ENCODE measurements at regions not wholly inside any gene's neighbourhood (a gene's known extent, or its start where the extent isn't known, plus 50 kb on each side); places are given as distances from the start of the nearest gene placed in this dataset.

DNA sequence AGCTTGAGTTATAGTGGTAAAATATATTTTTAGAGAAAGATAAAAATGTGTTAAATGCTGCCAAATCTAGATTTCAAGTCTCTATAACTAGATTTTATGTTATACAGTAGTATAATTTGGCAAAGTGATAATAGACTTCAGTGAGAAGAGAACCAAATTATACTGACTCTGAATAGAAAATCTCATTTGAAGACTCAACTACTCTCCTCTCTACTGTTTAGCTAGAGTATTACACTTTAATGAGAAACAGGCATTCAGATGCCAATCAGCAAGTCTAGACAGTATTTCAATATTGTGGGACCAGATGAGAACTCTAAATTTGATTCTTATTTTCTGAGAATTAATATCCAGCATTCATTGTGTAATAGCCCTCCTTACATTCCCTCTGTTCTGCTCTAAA, 311.2 kb downstream of the SLITRK5 start:
- Histone ChIP-seq H3K4me1 (ENCODE audit: insufficient read depth, low read length) (no peaks in the 10 kb centered on the region), H3K36me3 (ENCODE audit: insufficient read depth, low read depth, low read length) (no peaks in the 10 kb centered on the region), H3K9me3 (ENCODE audit: insufficient read depth, low read depth, low read length) (peaks cover 14% of the 10 kb centered on the region), H3K27ac (ENCODE audit: low read length) (no peak overlapping the region), H3K27me3 (ENCODE audit: insufficient read depth, low read length) (no peaks in the 10 kb centered on the region), H3K9ac (ENCODE audit: low read depth, low read length) (no peak overlapping the region), H3K4me3 (ENCODE audit: low read length) (no peak overlapping the region)

DNA sequence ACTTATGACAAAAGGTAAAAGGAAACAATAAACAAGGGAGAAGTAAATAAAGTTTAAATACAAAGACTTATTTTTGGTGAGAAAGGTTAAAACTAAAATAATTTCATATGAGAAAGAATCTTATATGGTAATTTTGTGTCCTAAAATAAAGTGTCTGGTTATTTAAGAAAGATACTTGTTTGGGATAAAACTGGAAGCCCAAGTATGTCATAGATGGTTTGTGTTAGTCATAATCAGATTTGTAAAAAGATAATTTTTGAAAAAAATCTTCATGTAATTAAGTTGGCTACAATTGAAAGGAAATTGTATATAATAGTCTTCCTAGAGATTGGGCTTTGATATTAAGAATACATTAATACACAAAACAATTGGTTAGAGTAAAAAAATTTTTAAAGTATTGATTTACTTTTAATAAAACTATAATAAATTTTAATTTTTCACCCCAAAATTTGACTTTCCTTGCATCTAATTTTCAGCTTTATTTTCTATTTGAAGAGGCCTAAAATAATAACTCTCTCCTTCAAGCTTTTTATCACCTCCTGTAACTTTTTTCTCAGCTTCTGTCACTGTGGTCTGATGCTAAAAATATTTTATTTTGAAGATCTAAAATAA, 315.6 kb downstream of the SLITRK5 start:
- H3K4me3 ChIP-seq (ENCODE audit: low read length) = no peak overlapping the region
- H3K27ac ChIP-seq (ENCODE audit: low read length) = no peak overlapping the region
- no peaks in the 10 kb centered on the region for H3K36me3 ChIP-seq (ENCODE audit: insufficient read depth, low read depth, low read length)
- H3K27me3 ChIP-seq (ENCODE audit: insufficient read depth, low read length) = no peaks in the 10 kb centered on the region
- H3K9ac ChIP-seq (ENCODE audit: low read depth, low read length) = no peak overlapping the region
- peaks cover 33% of the 10 kb centered on the region for H3K9me3 ChIP-seq (ENCODE audit: insufficient read depth, low read depth, low read length)
- no peaks in the 10 kb centered on the region for H3K4me1 ChIP-seq (ENCODE audit: insufficient read depth, low read length)

GRCh38 chr13:87998081-87998480, 326.9 kb downstream of the SLITRK5 start:
- Histone ChIP-seq H3K27me3 (ENCODE audit: insufficient read depth, low read length) (no peaks in the 10 kb centered on the region), H3K4me3 (ENCODE audit: low read length) (no peak overlapping the region), H3K9me3 (ENCODE audit: insufficient read depth, low read depth, low read length) (peaks cover 9% of the 10 kb centered on the region), H3K4me1 (ENCODE audit: insufficient read depth, low read length) (no peaks in the 10 kb centered on the region), H3K9ac (ENCODE audit: low read depth, low read length) (no peak overlapping the region), H3K36me3 (ENCODE audit: insufficient read depth, low read depth, low read length) (no peaks in the 10 kb centered on the region), H3K27ac (ENCODE audit: low read length) (no peak overlapping the region)

DNA sequence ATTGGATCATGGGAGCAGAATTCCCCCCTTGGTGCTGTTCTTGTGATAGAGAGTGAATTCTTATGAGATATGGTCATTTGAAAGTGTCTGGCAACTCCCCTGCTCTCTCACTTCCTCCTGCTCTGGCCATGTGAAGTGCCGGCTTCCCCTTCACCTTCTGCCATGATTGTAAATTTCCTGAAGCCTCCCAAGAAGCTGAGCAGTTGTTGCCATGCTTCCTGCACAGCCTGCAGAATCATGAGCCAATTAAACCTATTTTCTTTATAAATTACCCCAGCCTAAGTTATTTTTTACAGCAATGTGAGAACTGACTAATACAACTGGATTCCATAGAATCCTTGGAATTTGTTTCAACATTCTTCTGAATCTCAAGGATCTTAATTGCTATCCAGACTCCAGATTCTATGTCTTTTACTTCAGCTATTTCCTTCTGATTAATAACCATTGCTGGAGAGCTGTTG, 328.1 kb downstream of the SLITRK5 start:
- Histone ChIP-seq H3K4me3 (ENCODE audit: low read length) (no peak overlapping the region), H3K27me3 (ENCODE audit: insufficient read depth, low read length) (no peaks in the 10 kb centered on the region), H3K36me3 (ENCODE audit: insufficient read depth, low read depth, low read length) (no peaks in the 10 kb centered on the region), H3K9me3 (ENCODE audit: insufficient read depth, low read depth, low read length) (peaks cover 9% of the 10 kb centered on the region), H3K4me1 (ENCODE audit: insufficient read depth, low read length) (no peaks in the 10 kb centered on the region), H3K27ac (ENCODE audit: low read length) (no peak overlapping the region), H3K9ac (ENCODE audit: low read depth, low read length) (no peak overlapping the region)

- Histone ChIP-seq H3K9ac (ENCODE audit: low read depth, low read length) (no peak overlapping the region), H3K4me3 (ENCODE audit: low read length) (no peak overlapping the region), H3K36me3 (ENCODE audit: insufficient read depth, low read depth, low read length) (no peaks in the 10 kb centered on the region), H3K27me3 (ENCODE audit: insufficient read depth, low read length) (no peaks in the 10 kb centered on the region), H3K9me3 (ENCODE audit: insufficient read depth, low read depth, low read length) (peaks cover 9% of the 10 kb centered on the region), H3K27ac (ENCODE audit: low read length) (no peak overlapping the region), H3K4me1 (ENCODE audit: insufficient read depth, low read length) (no peaks in the 10 kb centered on the region)
These were observed 328.6 kb downstream of the SLITRK5 start for GRCh38 chr13:87999788-88000187.

DNA sequence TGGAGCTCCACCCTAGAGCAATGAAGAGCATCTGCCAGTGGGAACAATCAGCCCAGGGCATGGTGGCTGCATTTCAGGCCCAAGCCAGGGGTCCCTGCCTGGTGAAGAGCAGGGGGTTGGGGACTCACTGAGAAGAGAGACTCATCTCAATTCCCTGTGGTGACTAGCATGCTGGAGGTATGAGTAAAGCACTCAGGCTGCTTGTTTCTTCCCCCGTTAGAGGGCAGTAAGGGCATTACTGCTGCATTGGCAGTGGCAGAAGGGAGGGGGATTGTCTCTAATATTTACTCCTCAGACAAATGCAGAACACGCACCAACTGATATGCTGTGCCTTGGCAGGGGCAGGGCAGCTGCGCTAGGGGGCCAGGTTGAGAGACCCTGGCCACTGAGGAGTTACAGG, 329.1 kb downstream of the SLITRK5 start:
- H3K27ac ChIP-seq (ENCODE audit: low read length) = no peak overlapping the region
- H3K27me3 ChIP-seq (ENCODE audit: insufficient read depth, low read length) = no peaks in the 10 kb centered on the region
- H3K4me3 ChIP-seq (ENCODE audit: low read length) = no peak overlapping the region
- peaks cover 9% of the 10 kb centered on the region for H3K9me3 ChIP-seq (ENCODE audit: insufficient read depth, low read depth, low read length)
- H3K36me3 ChIP-seq (ENCODE audit: insufficient read depth, low read depth, low read length) = no peaks in the 10 kb centered on the region
- no peaks in the 10 kb centered on the region for H3K4me1 ChIP-seq (ENCODE audit: insufficient read depth, low read length)
- H3K9ac ChIP-seq (ENCODE audit: low read depth, low read length) = no peak overlapping the region

GRCh38 chr13:88000787-88001186, 329.6 kb downstream of the SLITRK5 start:
- Histone ChIP-seq H3K4me1 (ENCODE audit: insufficient read depth, low read length) (no peaks in the 10 kb centered on the region), H3K9ac (ENCODE audit: low read depth, low read length) (no peak overlapping the region), H3K27me3 (ENCODE audit: insufficient read depth, low read length) (no peaks in the 10 kb centered on the region), H3K36me3 (ENCODE audit: insufficient read depth, low read depth, low read length) (no peaks in the 10 kb centered on the region), H3K27ac (ENCODE audit: low read length) (no peak overlapping the region), H3K9me3 (ENCODE audit: insufficient read depth, low read depth, low read length) (peaks cover 9% of the 10 kb centered on the region), H3K4me3 (ENCODE audit: low read length) (no peak overlapping the region)

DNA sequence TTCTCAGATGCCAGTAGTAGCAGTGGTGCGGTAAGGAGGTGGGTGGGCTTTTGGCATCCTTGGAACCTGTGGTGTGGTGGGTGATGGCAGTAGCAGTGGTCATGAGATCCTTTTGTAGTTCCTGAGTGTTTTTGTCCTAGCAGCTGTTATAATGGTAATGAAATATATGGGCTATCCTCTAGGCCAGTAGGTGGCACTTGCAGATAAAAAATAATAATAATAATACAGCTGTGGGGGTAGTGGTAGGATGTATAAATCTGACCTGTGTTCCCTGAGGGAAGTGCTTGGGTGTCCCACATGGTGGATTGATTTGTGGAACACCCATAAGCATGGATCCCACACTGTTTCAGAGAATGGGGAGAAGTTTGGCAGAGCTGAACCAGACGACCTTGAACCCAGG, 334.0 kb downstream of the SLITRK5 start:
- Histone ChIP-seq H3K9me3 (ENCODE audit: insufficient read depth, low read depth, low read length) (no peaks in the 10 kb centered on the region), H3K4me1 (ENCODE audit: insufficient read depth, low read length) (no peaks in the 10 kb centered on the region), H3K27ac (ENCODE audit: low read length) (no peak overlapping the region), H3K4me3 (ENCODE audit: low read length) (no peak overlapping the region), H3K36me3 (ENCODE audit: insufficient read depth, low read depth, low read length) (no peaks in the 10 kb centered on the region), H3K9ac (ENCODE audit: low read depth, low read length) (no peak overlapping the region), H3K27me3 (ENCODE audit: insufficient read depth, low read length) (no peaks in the 10 kb centered on the region)

GRCh38 chr13:88014527-88014926, 343.4 kb downstream of the SLITRK5 start:
- no peaks in the 10 kb centered on the region for H3K9me3 ChIP-seq (ENCODE audit: insufficient read depth, low read depth, low read length)

DNA sequence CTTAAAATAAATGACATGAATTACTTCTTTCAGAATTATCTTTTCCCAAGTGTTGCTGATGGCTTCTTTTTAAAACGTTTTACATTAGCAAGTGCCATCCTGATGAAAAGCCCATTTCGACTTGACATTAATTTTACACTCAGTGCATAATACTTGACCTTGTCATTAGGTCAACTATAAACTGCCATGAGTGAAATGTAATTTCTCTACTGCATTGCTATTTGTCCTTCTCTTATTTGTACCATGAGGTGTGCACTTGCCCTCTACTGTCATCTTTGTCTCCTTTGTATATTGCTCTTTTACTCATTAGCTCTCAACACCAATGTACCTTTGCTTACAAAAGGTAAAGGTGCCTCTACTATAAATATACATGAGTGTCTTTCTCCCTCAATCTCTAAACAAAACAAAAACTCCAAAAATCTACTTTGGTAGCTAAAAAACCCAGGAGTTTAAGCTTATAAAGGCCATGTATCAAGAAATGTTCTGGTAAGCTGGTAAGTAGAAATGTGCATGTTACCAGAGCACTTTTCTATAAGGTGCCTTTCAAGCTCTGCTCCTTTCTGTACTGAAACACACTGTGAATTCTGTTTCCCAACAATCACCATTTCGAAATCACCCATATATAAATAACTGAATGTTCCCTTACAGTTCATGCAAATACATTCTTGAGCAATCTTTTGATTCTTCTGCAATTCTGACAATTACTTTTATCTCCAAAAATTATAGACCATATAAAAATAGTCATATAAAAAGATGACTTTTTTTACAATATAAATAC, 351.4 kb downstream of the SLITRK5 start:
- H3K4me3 ChIP-seq (ENCODE audit: low read length) = no peak overlapping the region
- H3K36me3 ChIP-seq (ENCODE audit: insufficient read depth, low read depth, low read length) = no peaks in the 10 kb centered on the region
- H3K4me1 ChIP-seq (ENCODE audit: insufficient read depth, low read length) = no peaks in the 10 kb centered on the region
- H3K9me3 ChIP-seq (ENCODE audit: insufficient read depth, low read depth, low read length) = no peaks in the 10 kb centered on the region
- no peak overlapping the region for H3K9ac ChIP-seq (ENCODE audit: low read depth, low read length)
- no peaks in the 10 kb centered on the region for H3K27me3 ChIP-seq (ENCODE audit: insufficient read depth, low read length)
- no peak overlapping the region for H3K27ac ChIP-seq (ENCODE audit: low read length)

More at GRCh38 chr13:88014527-88014926, 343.4 kb downstream of the SLITRK5 start:
- Histone ChIP-seq H3K36me3 (ENCODE audit: insufficient read depth, low read depth, low read length) (no peaks in the 10 kb centered on the region), H3K4me3 (ENCODE audit: low read length) (no peak overlapping the region), H3K27me3 (ENCODE audit: insufficient read depth, low read length) (no peaks in the 10 kb centered on the region), H3K4me1 (ENCODE audit: insufficient read depth, low read length) (no peaks in the 10 kb centered on the region), H3K9ac (ENCODE audit: low read depth, low read length) (no peak overlapping the region), H3K27ac (ENCODE audit: low read length) (no peak overlapping the region)

DNA sequence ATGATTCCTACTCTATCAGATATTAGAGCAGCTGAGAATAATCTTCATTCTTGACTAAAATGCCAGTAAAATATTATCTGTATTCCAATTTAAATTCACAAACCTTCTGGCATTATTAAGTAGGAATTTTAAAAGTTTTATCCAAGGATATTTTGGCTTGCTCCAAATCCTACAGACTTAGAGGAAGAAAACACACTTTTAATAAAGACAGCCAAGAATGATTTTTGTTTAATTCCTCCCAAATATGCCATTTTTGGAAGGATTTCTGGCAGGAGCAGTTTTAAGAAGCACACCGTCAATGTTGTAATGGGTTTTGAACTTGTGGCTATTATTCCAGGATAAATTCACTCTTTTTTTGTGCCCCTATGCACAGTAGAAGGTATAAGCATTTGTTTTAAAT, 355.1 kb downstream of the SLITRK5 start:
- Histone ChIP-seq H3K4me1 (ENCODE audit: insufficient read depth, low read length) (no peaks in the 10 kb centered on the region), H3K27ac (ENCODE audit: low read length) (no peak overlapping the region), H3K27me3 (ENCODE audit: insufficient read depth, low read length) (no peaks in the 10 kb centered on the region), H3K9me3 (ENCODE audit: insufficient read depth, low read depth, low read length) (no peaks in the 10 kb centered on the region), H3K4me3 (ENCODE audit: low read length) (no peak overlapping the region), H3K36me3 (ENCODE audit: insufficient read depth, low read depth, low read length) (no peaks in the 10 kb centered on the region), H3K9ac (ENCODE audit: low read depth, low read length) (no peak overlapping the region)

GRCh38 chr13:88031980-88032559, 360.9 kb downstream of the SLITRK5 start:
- no peaks in the 10 kb centered on the region for H3K36me3 ChIP-seq (ENCODE audit: insufficient read depth, low read depth, low read length)
- no peaks in the 10 kb centered on the region for H3K9me3 ChIP-seq (ENCODE audit: insufficient read depth, low read depth, low read length)
- no peaks in the 10 kb centered on the region for H3K27me3 ChIP-seq (ENCODE audit: insufficient read depth, low read length)
- H3K4me1 ChIP-seq (ENCODE audit: insufficient read depth, low read length) = no peaks in the 10 kb centered on the region
- no peak overlapping the region for H3K9ac ChIP-seq (ENCODE audit: low read depth, low read length)
- H3K4me3 ChIP-seq (ENCODE audit: low read length) = no peak overlapping the region
- no peak overlapping the region for H3K27ac ChIP-seq (ENCODE audit: low read length)
